CD14-positive monocyte (primary cell): ENCODE measurements at regions not wholly inside any gene's neighbourhood (a gene's known extent, or its start where the extent isn't known, plus 50 kb on each side); places are given as distances from the start of the nearest gene placed in this dataset.

ENCODE experiments used
- DNase-seq, 3 donors: peaks; one replicate each; pipeline ENCODE4 v3.0.0-alpha.2; 2011 to 2022
- H2AFZ ChIP-seq: 2 replicates; pipeline ENCODE4 v1.6.0; 2012; ENCODE audit warnings: mild to moderate bottlenecking, low read depth, low read length, inconsistent platforms; ENCODE audit not compliant: insufficient read depth, poor library complexity, severe bottlenecking
- H3K27ac ChIP-seq, 2 donors: 1 replicate in 1 of 2; 2 replicates in 1 of 2; pipeline ENCODE4 v1.5.1; 2012 to 2013; ENCODE audit warnings: low read length in 2 of 2, control low read depth in 1 of 2, inconsistent platforms in 1 of 2, low read depth in 1 of 2, mild to moderate bottlenecking in 1 of 2
- H3K27me3 ChIP-seq, 2 donors: one replicate each; pipeline versions ENCODE4 v1.6.0 to v1.6.1; 2011 to 2013; ENCODE audit warnings: low read length in 2 of 2; ENCODE audit not compliant: control insufficient read depth in 2 of 2, insufficient read depth in 2 of 2
- H3K36me3 ChIP-seq, 2 donors: replicated peaks in 1 of 2; 1 replicate in 1 of 2; 2 replicates in 1 of 2; pipeline versions ENCODE4 v1.5.1 to v1.6.1; 2012 to 2013; ENCODE audit warnings: low read length in 2 of 2, control low read depth in 1 of 2, inconsistent platforms in 1 of 2, mild to moderate bottlenecking in 1 of 2; ENCODE audit not compliant: insufficient read depth in 2 of 2, control insufficient read depth in 1 of 2
- H3K4me1 ChIP-seq, 2 donors: 1 replicate in 1 of 2; 2 replicates in 1 of 2; pipeline versions ENCODE4 v1.5.1 to v1.6.1; 2012 to 2013; ENCODE audit warnings: low read length in 2 of 2, control low read depth in 1 of 2, inconsistent platforms in 1 of 2, mild to moderate bottlenecking in 1 of 2, moderate library complexity in 1 of 2; ENCODE audit not compliant: insufficient read depth in 2 of 2, control insufficient read depth in 1 of 2
- H3K4me2 ChIP-seq: replicated peaks from 2 replicates; pipeline ENCODE3; 2012; ENCODE audit warnings: low read length, moderate library complexity, mild to moderate bottlenecking; ENCODE audit not compliant: poor library complexity, severe bottlenecking; ENCODE audit errors: extremely low read depth
- H3K4me3 ChIP-seq, 3 experiments: fragments of 200-600 bp in 1 of 3; sonication (generic) in 1 of 3; replicated peaks in 1 of 3; 1 replicate in 2 of 3; 2 replicates in 1 of 3; pipeline ENCODE4 v1.5.1; 2011 to 2013; ENCODE audit warnings: low read length in 3 of 3, mild to moderate bottlenecking in 3 of 3, control low read depth in 2 of 3, low read depth in 2 of 3, inconsistent platforms in 1 of 3, moderate library complexity in 1 of 3
- H3K79me2 ChIP-seq: 2 replicates; pipeline ENCODE4 v1.6.0; 2012; ENCODE audit warnings: mild to moderate bottlenecking, control low read depth, inconsistent platforms, low read length, moderate library complexity; ENCODE audit not compliant: insufficient read depth
- H3K9ac ChIP-seq: 2 replicates; pipeline ENCODE4 v1.6.0; 2017; ENCODE audit warnings: low read length, mild to moderate bottlenecking; ENCODE audit not compliant: insufficient read depth, poor library complexity, severe bottlenecking
- H3K9me3 ChIP-seq, 2 donors: replicated peaks in 1 of 2; 1 replicate in 1 of 2; 2 replicates in 1 of 2; pipeline versions ENCODE4 v1.5.1 to v1.6.1; 2012 to 2013; ENCODE audit warnings: low read length in 2 of 2, control low read depth in 1 of 2; ENCODE audit not compliant: control insufficient read depth in 1 of 2, insufficient read depth in 1 of 2
- H4K20me1 ChIP-seq: 2 replicates; pipeline ENCODE4 v1.6.0; 2012; ENCODE audit warnings: mild to moderate bottlenecking, low read length, control low read depth, moderate library complexity; ENCODE audit not compliant: insufficient read depth
- H3K27ac Mint-ChIP-seq, 7 donors: one replicate each; pipeline ENCODE4 v1.8.0; 2020; ENCODE audit warnings: mild to moderate bottlenecking in 7 of 7, mixed read lengths in 7 of 7, moderate library complexity in 6 of 7, inconsistent platforms in 2 of 7
- H3K27me3 Mint-ChIP-seq, 3 donors: one replicate each; pipeline ENCODE4 v1.8.0; 2021 to 2022; ENCODE audit warnings: low read depth in 3 of 3, mild to moderate bottlenecking in 3 of 3, mixed read lengths in 3 of 3, moderate library complexity in 3 of 3, inconsistent platforms in 1 of 3
- H3K36me3 Mint-ChIP-seq, 2 donors: one replicate each; pipeline ENCODE4 v1.8.0; 2020; ENCODE audit warnings: mixed read lengths in 2 of 2, inconsistent platforms in 1 of 2, mild to moderate bottlenecking in 1 of 2
- H3K4me1 Mint-ChIP-seq: one replicate; pipeline ENCODE4 v1.8.0; 2020; ENCODE audit warnings: mild to moderate bottlenecking, mixed read lengths
- H3K4me3 Mint-ChIP-seq, 2 donors: one replicate each; pipeline ENCODE4 v1.8.0; 2020; ENCODE audit warnings: mild to moderate bottlenecking in 2 of 2, mixed read lengths in 2 of 2, moderate library complexity in 1 of 2
- H3K9me3 Mint-ChIP-seq, 7 donors: one replicate each; pipeline ENCODE4 v1.8.0; 2020 to 2022; ENCODE audit warnings: mixed read lengths in 7 of 7, mild to moderate bottlenecking in 6 of 7, moderate library complexity in 6 of 7, inconsistent platforms in 2 of 7
- WGBS: methylation state at CpG from one replicate; pipeline ENCODE4 v1.1.5; 2013; ENCODE audit warnings: missing lambda C conversion rate; ENCODE audit not compliant: insufficient coverage; 5-methylcytosine and 5-hydroxymethylcytosine counted together
- intact Hi-C, 2 donors: fragments of 100-400 bp; cut with micrococcal nuclease; formaldehyde crosslinking; loops; one replicate each; pipeline versions ENCODE4 v1.15.0 to v1.15.1; 2023
- TF ChIP-seq, protein P1 (sequence below): fragments of 200-600 bp; IDR thresholded peaks from one replicate; pipeline ENCODE4 v1.8.0; 2022; ENCODE audit warnings: antibody characterized with exemption, mild to moderate bottlenecking

DNA sequence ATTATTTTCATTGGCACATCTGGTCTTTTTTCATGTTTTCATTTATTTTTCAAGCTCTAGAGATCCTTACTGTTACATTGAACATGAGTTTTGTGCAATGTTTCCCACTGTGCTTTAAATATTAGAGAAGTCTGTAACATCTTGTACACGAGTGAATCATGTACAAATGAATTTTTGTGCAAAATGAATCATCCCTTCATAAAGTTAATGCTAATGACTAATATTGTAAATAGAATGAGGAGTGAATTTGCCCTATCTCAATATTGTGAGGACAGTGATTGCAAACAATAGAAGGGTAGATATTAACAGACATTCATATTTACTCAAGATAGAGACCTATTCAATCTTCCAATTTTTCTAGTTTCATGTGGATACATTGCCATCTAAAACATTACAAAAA lies 463.3 kb upstream of the FOXG1 start:
- Mint-ChIP-seq H3K27ac (no peak overlapping the region), H3K27me3 (peaks cover 0 to 2% (median 0%) of the 10 kb centered on the region in 3 donors), H3K36me3 (no peaks in the 10 kb centered on the region), H3K4me1 (no peaks in the 10 kb centered on the region), H3K9me3 (peaks cover 0 to 11% (median 5%) of the 10 kb centered on the region in 7 donors), H3K4me3 (no peak overlapping the region)
- Histone ChIP-seq H3K36me3 (no peaks in the 10 kb centered on the region), H3K4me1 (no peaks in the 10 kb centered on the region), H3K27me3 (no peaks in the 10 kb centered on the region), H3K9me3 (peaks cover 6 to 12% of the 10 kb centered on the region in 2 donors), H3K4me2 (no peak overlapping the region), H3K4me3 (no peak overlapping the region), H3K9ac (no peak overlapping the region), H3K79me2 (no peaks in the 10 kb centered on the region), H2AFZ (no peak overlapping the region), H3K27ac (no peak overlapping the region), H4K20me1 (no peaks in the 10 kb centered on the region)
- intact Hi-C loops: no loop called here
- no peak for DNase-seq
- TF ChIP-seq, protein P1, sequence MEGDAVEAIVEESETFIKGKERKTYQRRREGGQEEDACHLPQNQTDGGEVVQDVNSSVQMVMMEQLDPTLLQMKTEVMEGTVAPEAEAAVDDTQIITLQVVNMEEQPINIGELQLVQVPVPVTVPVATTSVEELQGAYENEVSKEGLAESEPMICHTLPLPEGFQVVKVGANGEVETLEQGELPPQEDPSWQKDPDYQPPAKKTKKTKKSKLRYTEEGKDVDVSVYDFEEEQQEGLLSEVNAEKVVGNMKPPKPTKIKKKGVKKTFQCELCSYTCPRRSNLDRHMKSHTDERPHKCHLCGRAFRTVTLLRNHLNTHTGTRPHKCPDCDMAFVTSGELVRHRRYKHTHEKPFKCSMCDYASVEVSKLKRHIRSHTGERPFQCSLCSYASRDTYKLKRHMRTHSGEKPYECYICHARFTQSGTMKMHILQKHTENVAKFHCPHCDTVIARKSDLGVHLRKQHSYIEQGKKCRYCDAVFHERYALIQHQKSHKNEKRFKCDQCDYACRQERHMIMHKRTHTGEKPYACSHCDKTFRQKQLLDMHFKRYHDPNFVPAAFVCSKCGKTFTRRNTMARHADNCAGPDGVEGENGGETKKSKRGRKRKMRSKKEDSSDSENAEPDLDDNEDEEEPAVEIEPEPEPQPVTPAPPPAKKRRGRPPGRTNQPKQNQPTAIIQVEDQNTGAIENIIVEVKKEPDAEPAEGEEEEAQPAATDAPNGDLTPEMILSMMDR: no peak
- no CpG with 5 or more reads among the region's 1 CpG for WGBS

GRCh38 chr14:28305938-28306337 lies 460.6 kb upstream of the FOXG1 start:
- Histone ChIP-seq H3K4me1 (no peaks in the 10 kb centered on the region), H2AFZ (no peak overlapping the region), H3K36me3 (no peaks in the 10 kb centered on the region), H3K4me2 (no peak overlapping the region), H3K27me3 (no peaks in the 10 kb centered on the region), H3K9me3 (peaks cover 0 to 4% of the 10 kb centered on the region in 2 donors), H3K27ac (no peak overlapping the region), H3K4me3 (no peak overlapping the region), H3K79me2 (no peaks in the 10 kb centered on the region), H4K20me1 (no peaks in the 10 kb centered on the region), H3K9ac (no peak overlapping the region)
- TF ChIP-seq, protein P1: no peak
- DNase-seq: no peak
- no peaks in the 10 kb centered on the region for H3K4me1 Mint-ChIP-seq
- no peaks in the 10 kb centered on the region for H3K27me3 Mint-ChIP-seq
- H3K36me3 Mint-ChIP-seq: no peaks in the 10 kb centered on the region
- no peak overlapping the region for H3K4me3 Mint-ChIP-seq
- intact Hi-C loops: no loop called here
- peaks cover 0 to 5% (median 2%) of the 10 kb centered on the region in 7 donors for H3K9me3 Mint-ChIP-seq
- no peak overlapping the region for H3K27ac Mint-ChIP-seq
